RPMI7951 (cell line): ENCODE measurements at regions not wholly inside any gene's neighbourhood (a gene's known extent, or its start where the extent isn't known, plus 50 kb on each side); places are given as distances from the start of the nearest gene placed in this dataset.
"Not testable (repeated sequence)": the region's sequence is repeated elsewhere in the genome, so short reads cannot be mapped to it uniquely, and the experiment has no call there.

Source experiments
- DNase-seq: peaks from one replicate; pipeline ENCODE4 v3.0.0-alpha.2; 2012; ENCODE audit warnings: low read depth

DNA sequence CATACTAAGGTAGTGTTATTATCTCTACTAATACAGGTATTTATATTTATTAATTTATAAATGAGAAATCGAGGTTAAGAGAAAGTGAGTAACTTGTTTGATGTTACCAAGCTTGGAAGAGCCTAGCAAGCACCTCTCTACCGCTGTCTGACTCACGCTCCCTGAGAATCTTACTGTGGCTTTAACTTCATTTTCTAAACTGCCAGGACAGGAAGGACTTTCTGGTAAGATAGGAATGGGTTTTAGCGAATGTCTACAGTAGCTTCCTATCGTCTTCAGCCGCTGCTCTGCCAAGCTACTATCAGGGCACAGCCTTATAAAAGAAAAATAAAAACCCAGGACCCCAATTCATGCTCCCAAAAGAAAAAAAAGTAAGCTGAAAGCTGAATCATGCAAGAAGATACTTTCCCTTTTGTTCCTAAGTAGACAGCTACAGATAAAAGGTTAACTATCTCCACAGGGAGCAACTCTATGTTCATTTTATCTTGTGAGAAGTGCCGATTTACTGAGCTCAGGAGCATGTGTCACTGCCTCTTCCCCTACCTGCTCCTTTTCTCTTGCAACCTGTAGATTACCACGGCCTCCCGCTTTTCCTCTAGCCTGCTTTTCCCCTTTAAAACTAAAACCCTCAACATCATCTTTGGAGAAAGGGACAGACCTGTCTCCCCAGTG is 60.2 kb downstream of the THNSL1 start:
- peak; percentile 8 for DNase-seq

DNA sequence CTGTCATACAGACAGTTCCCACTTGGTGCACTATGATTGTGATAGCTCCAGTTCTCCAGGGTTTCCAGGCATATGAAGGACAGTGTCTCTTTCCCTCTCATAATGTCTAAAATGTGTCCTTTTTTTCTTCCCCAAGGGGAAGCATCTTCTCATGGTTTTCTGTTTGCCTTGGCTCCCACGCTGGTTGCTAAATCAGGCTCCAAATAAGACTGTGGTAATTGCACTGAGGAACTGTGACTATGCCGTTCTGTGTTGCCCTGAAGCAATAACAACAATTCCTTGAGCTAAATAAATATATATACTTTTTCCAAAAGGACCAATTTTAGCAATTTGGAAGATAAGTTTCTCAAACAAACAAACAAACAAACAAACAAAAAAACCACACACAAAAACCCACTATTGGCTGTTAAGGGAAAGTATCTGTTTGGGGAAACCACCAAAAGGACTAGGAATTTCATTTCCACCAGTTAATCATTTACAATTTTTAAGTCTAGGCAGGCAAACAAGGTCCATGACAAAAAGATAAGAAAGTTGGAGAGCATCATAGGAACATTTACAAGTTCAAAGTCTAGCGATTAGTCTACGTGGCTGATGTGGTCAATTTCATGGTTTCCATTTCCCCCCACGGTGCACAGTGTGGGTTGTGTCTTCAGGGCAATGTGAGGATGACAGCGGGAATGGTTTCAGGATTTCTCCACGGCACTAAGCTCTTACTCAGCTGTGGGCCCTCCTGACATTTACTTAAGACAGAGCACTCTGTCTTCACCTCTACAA is 62.4 kb downstream of the THNSL1 start:
- DNase-seq, result peak; percentile 61

DNA sequence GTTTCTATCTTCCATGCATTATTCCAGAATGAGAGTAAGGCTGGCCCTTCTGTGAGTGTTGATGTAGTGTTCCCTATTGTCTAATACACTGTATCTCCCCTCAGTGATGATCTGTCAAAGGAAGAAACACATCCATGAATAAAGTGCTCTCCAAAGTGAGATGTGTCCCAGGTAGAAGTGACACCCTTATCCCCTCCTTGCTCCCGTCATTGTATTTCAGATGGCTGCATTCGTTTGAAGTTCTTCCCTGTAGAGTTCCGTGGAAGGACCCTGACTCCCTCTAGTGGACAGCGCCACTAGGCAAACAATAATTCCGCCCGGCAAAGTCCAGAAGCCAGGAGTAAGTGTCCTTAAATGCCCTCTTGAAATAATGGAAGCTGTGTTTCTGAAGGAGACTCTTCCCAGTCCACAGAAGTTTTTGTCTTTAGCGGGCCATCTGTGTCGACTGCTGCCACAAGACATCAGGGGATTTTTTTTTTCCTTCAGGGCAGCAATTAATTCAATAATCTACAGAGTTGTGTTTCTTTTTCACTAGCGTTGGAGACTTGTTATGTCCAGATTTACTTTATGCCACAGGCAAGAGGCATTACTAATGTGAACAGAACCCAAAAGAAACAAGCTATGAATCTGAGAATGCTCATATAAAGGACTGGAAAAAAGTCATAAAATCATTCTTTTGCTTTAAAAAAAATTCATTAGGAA is 64.6 kb downstream of the THNSL1 start:
- peak; percentile 86 for DNase-seq

DNA sequence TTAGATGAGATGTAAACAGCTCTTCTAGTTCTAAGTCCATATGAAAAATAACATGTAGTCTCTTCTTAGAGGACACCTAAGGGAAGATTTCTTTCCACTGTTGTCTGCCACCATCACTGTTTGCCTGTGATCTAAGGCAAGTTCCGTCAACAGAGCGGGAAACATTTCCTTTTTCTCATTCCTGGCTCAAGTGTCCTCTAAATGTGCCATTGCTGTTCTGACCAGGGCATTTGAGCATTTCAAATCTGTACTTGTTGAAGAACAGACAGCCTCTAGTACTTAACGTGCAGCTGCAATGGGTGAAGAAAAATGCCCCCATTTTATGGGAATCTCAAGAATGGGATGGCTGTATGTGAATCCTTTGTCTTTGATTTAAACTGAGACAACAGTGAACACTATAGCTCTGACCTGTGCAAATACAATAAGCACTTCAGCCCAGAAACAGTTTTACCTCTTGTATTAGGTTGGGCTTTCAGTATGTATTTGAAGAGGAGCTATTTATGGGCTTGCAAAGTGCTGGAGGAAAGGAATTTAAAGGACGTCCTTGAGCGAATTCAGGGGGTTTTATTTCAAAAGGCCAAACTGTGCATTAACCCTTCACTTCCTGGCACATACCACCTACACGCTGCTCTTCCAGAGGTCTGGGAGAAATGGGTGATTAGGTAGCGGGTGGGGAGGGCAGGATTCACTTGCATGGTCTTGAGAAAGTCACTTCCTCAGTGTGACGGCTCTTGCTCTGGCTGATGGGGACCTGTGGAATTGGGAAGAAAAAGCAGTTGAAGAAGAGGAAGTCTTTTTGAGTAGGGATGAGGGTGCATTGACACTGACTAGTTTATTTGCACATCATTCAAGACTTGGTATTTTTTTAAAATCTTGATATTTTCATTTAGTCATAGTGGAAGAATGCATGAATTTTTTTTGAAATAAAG is 66.1 kb downstream of the THNSL1 start:
- DNase-seq, result no peak

DNA sequence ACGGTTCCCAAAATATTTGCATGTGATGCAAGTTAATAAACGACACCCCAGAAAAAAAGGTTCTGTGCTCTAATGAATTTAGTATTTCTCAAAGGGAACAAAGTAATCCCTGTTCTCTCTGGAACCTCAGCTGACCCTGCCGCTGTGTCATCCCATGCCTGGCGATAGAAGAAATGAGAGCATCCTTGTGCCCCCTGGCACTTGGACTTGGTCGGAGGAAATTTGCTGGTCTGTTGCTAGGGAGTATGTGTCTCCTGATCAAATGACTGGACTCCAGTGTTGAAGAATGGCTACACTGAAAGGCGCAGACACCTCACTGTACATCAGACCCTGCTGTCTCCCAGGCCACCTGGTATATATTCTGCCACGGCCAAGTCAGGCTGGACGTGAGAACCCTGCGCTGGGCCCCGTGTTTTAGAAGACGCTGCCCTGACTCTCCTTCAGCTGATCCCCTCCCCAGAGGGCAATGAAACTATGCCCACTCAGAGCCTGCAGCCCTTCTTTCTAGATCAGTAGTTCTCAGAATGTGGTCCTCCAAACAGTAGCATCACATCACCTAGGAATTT is 67.2 kb downstream of the THNSL1 start:
- peak; percentile 56 for DNase-seq

DNA sequence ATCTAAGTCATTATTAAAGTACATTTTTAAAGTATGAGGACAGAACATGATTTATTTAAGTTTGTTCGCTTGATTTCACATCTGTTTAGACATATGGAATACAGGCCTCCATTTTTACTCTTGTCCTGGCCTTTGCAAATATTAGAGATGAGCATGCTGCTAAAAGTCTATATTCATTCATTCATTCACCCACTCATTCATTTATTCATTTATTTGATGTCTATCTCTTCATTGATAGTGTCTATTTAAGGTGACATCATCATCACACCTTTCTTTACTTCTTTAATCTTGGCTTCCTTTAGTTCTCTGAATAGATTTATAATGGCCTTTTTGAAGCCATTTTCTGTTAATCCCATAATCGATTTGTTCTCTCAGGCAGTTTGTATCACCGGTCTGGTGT is 68.0 kb downstream of the THNSL1 start:
- no peak for DNase-seq

DNA sequence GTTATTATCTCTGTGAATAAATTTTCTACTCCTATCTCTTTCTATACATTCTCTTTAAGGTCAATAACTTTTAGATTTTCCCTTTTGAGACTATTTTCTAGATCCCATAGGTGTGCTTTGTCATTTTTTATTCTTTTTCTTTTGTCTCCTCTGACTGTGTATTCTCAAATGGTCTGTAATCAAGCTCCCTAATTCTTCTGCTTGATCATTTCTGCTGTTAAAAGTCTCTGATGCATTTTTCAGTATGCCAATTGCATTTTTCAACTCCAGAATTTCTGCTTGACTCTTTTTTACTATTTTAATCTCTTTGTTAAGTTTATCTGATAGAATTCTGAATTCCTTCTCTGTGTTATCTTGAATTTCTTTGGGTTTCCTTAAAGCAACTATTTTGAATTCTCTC is 78.2 kb downstream of the THNSL1 start:
- DNase-seq, result no peak

DNA sequence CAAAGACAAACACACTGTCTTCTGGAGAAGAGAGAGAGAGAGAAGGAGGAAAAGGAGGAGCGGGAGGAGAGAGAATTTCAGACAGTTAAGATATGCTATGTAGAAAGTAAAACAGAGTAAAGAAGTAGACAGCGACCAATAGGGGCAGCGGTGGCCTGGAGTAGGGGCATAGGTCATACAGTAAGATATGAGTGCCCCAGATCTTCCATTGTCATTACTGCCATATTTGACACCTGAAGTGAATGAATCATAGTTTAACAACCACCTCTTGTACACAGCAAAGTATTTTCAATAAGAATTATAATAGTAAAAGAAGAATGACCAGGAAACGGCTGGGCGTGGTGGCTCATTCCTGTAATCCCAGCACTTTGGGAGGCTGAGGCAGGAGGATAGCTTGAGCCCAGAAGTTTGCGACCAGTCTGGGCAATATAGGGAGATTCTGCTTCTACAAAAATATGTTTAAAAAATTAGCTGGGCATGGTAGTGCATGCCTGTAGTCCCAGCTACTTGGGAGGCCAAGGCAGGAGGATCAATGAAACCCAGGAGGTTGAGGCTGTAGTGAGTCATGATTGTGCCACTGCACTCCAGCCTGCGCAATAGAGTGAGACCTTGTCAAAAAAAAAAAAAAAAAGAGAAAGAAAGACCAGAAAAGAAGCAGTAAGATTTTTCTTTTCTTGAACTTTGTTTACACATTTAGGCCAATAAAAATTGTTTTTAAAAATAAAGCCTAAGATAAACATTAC is 77.0 kb upstream of the GPR158 start:
- DNase-seq, result no peak

DNA sequence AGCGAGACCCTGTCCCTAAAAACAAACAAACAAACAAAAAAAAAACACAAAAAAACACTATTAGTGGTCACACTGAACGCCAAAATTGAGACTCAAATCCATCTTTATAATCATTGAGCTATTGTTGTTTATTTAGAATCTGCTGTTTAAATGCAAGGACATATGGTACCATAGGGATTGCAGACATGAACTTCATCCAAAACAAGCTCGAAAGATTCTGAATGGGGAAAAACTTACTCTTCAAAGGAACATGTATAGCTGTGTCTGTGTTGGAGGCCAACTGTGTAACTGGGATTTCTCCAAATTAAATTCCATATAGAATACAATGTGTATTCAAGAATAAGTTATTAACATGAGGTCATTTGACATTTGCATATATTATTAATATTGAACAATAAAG is 74.7 kb upstream of the GPR158 start:
- no peak for DNase-seq

DNA sequence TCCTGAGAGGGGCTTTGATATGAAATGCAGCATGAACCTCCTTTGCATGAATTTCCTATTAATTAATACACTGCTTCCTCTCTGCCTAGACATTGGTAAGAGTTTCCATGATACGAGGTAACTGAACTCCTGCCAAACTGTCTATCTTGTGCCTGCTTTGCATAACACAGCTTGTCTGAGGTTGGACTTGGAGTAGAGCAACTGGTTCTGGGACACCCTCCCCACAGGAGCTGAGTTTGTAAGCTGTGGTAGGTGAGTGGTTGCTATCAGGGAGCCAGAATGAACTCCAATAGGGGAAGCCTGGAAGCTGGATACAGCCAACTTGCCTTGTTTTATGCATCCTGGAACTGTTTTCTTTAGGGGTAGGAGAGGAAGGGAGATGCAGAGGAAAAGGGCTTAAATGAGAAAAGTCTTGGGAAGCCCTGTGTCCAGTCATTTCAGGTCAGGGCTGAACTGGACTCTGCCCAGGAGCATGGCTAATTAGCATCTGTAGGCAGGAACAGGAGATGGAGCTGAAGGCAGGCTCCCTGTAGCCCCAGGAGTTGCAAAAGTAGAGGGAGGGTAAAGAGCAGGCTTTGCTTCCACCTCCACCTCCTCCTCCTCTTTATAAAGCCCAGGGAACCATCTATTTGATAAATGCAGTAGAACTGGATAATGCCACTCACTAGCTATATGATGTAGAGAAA is 73.2 kb upstream of the GPR158 start:
- DNase-seq, result no peak

DNA sequence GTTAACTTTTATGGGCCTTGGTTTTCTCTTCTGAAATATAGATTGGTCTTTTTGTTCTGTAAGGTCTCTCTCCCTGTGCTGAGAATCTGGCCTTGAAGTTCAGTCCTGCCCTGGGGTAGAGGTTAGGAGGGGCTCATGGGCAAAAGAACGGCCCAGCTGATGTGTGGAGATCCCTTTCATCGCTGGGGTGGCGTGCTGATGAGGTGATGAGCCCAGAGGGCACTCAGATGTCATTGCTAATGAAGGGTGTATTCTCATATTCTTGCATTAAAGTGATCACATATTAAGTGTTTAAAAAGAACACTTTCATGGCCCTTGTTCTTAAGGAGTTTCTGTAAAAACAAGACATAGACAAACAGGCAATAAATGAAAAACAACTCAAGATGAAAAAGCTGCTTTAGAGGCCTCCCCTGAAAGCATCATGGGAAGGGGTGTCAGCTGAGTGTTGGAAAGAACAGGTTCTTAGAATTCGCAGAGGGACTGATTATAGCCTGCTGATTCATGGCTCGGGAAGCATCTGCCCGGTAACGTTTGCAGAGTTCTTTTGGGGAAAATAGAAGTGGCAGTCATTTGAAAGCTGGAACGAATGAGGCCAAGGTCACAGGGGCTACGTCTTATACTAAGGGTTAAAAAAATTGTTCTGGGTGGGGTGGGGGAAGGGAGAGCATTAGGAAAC is 72.5 kb upstream of the GPR158 start:
- no peak for DNase-seq

DNA sequence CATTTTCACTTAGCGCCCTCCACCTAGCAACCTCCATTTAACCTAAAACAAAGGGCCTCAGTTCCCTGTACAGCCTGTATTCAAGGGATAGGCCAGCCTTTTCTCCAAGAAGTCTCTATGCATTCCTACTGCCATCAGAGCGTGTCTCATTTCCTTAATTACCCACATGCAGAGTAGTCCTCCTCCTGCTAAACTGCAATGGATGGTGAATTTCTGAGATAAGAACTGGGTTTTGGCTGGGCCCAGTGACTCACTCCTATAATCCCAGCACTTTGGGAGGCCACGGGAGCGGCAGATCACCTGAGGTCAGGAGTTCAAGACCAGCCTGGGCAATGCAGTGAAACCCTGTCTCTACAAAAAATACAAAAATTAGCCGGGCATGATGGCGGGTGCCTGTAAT is 71.1 kb upstream of the GPR158 start:
- DNase-seq, result no peak

DNA sequence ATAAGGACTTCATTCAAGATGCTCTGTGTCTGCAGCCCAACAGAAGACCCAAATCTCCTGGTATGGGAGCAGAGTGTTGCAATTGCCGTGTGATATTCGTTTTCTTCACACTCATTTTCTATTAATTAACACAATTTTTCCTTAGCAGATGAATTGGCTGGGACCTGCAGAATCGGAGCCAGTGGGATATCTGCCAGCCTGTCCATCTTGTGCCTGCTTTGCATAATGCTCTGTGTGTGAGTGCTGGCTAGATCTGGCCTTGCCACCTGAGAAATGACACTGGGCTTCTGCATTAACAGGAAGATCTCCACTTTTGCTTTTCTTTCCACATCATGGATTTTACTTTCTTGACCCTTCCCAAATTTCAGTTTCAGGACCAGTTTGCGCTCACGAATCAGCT is 70.4 kb upstream of the GPR158 start:
- no peak for DNase-seq

DNA sequence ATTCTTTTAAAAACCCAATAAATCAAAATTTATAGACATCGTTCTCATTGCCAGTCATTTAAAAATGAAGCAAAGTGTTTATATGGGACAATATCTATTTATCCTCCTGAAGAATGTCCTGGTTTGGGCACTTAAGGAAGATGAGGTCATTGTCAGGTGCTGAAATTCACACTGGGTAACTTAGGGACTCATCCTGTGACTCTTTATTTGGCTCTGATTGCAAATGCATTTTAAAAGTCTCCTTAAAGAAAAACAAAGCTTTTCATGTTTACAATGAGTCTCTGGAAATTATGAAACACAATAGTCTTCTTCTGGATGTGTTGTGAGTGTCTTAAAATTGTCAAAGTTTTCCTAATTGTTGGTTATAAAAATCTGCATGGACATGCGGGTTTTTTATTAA is 69.5 kb upstream of the GPR158 start:
- DNase-seq, result no peak

DNA sequence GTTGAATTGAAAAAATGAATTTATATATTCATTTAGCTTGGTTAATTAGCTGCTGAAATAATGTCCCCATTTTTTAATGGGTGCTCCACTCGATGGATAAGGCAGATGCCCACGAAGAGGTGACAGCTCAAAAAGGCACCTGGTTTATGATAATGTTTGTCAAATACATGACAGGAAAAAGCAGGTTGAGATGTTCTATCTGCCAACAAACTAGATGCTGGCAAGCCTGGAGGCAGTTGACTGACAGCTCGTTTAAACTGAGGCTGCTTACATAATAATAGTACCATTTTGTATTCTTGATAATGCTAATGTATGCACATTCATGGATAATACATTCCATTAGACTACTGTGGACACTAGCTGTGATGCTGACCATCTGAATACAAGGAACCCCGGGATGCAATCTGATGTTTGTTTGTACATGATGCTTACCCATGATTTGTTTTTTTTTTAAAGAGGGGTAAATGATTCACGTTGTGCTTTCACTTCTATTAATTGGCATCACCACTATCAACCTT is 69.0 kb upstream of the GPR158 start:
- DNase-seq, result no peak

DNA sequence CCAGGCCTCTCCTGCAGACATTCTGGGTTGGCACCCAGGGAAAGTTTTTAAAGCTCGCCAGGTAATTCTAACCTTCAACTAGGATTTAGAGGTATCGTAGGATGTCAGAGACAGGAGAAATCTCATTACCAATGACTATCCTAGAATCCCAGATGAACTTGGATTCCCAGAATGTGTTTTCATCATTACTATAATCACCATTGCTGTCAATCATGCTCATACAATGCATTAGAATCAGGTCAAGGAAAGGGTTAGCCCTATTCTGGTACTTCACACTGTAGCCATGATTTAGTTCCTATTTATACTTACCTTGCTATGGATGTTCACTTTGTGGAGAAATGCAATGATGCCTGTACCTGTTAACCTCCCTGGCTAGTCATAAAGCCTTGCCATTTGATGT is 67.0 kb upstream of the GPR158 start:
- no peak for DNase-seq

DNA sequence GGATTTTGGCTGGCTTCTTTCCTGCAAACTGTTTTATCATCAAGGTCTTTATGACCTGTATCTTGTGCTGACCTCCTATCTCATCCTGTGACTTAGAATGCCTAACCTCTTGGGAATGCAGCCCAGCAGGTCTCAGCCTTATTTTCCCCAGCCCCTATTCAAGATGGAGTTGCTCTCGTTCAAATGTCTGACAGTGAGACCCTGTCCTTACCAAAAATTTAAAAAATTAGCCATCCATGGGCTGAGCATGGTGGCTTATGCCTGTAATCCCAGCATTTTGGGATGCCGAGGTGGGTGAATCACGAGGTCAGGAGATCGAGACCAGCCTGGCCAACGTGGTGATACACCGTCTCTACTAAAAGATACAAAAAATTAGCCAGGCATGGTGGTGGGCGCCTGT is 64.9 kb upstream of the GPR158 start:
- not testable (repeated sequence) for DNase-seq

DNA sequence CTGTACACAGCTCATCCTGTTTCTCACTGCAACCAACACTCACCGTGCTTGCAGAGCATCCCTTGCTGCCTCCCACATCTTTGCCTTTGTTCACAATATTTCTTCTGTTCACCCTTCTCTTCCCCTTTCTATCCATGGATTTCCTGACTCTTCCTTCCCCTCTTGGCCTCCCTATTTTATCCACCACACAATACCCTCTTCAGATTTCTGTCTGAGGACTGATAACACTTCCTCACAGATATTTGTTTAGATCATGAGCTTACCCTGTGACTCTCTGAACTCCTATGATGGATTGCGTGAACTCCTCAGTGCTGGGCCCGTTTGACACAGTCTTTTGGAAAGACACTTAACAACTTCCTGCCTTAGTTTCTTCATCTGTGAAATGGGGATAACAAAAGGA is 62.8 kb upstream of the GPR158 start:
- no peak for DNase-seq
